HEK293T (cell line): ENCODE measurements at regions not wholly inside any gene's neighbourhood (a gene's known extent, or its start where the extent isn't known, plus 50 kb on each side); places are given as distances from the start of the nearest gene placed in this dataset.

Experiments
- ARNT ChIP-seq: fragments of 450-650 bp; IDR thresholded peaks from 2 replicates; pipeline ENCODE4 v1.6.1; 2017; ENCODE audit warnings: mild to moderate bottlenecking
- BHLHE40 ChIP-seq: fragments of 450-650 bp; IDR thresholded peaks from 2 replicates; pipeline ENCODE4 v1.6.1; 2016; ENCODE audit warnings: mild to moderate bottlenecking, moderate library complexity, borderline replicate concordance
- ELF4 ChIP-seq: fragments of 450-650 bp; IDR thresholded peaks from 2 replicates; pipeline ENCODE4 v1.6.1; 2017; ENCODE audit warnings: antibody characterized with exemption
- FOXA1 ChIP-seq: fragments of 450-650 bp; IDR thresholded peaks from 2 replicates; pipeline ENCODE4 v1.6.1; 2016; ENCODE audit warnings: mild to moderate bottlenecking
- FOXM1 ChIP-seq: fragments of 450-650 bp; IDR thresholded peaks from 2 replicates; pipeline ENCODE4 v1.6.1; 2017; ENCODE audit warnings: mild to moderate bottlenecking, borderline replicate concordance
- HDGF ChIP-seq: fragments of 450-650 bp; IDR thresholded peaks from 2 replicates; pipeline ENCODE4 v1.6.1; 2017; ENCODE audit warnings: antibody characterized with exemption, borderline replicate concordance
- L3MBTL2 ChIP-seq: fragments of 450-650 bp; conservative IDR thresholded peaks from 2 replicates; pipeline ENCODE4 v1.6.1; 2016; ENCODE audit warnings: mild to moderate bottlenecking
- LEF1 ChIP-seq: fragments of 450-650 bp; IDR thresholded peaks from 2 replicates; pipeline ENCODE4 v1.6.1; 2017; ENCODE audit warnings: mild to moderate bottlenecking, borderline replicate concordance
- NFRKB ChIP-seq: fragments of 450-650 bp; IDR thresholded peaks from 2 replicates; pipeline ENCODE4 v1.6.1; 2016; ENCODE audit warnings: mild to moderate bottlenecking, moderate library complexity
- SP1 ChIP-seq: fragments of 450-650 bp; IDR thresholded peaks from 2 replicates; pipeline ENCODE4 v1.6.1; 2017
- SUZ12 ChIP-seq: fragments of 450-650 bp; IDR thresholded peaks from 2 replicates; pipeline ENCODE4 v1.6.1; 2016; ENCODE audit warnings: mild to moderate bottlenecking
- TARDBP ChIP-seq: fragments of 450-650 bp; IDR thresholded peaks from 2 replicates; pipeline ENCODE4 v1.6.1; 2016
- ZNF384 ChIP-seq: fragments of 450-650 bp; IDR thresholded peaks from 2 replicates; pipeline ENCODE4 v1.6.1; 2016
- TF ChIP-seq, protein P1 (sequence below): fragments of 450-650 bp; IDR thresholded peaks from 2 replicates; pipeline ENCODE4 v1.6.1; 2016

GRCh38 chr4:128380306-128380705 is 92.7 kb upstream of the PGRMC2 start:
- TF ChIP-seq L3MBTL2 (no peak), HDGF (no peak), LEF1 (no peak), SUZ12 (no peak), BHLHE40 (no peak), NFRKB (no peak), FOXA1 (no peak), FOXM1 (no peak), ZNF384 (no peak), ARNT (no peak), SP1 (no peak), ELF4 (no peak), TARDBP (no peak)
- TF ChIP-seq, protein P1, sequence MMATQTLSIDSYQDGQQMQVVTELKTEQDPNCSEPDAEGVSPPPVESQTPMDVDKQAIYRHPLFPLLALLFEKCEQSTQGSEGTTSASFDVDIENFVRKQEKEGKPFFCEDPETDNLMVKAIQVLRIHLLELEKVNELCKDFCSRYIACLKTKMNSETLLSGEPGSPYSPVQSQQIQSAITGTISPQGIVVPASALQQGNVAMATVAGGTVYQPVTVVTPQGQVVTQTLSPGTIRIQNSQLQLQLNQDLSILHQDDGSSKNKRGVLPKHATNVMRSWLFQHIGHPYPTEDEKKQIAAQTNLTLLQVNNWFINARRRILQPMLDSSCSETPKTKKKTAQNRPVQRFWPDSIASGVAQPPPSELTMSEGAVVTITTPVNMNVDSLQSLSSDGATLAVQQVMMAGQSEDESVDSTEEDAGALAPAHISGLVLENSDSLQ = no peak
